Tibial nerve (tissue), 4 donors: ENCODE measurements at regions not wholly inside any gene's neighbourhood (a gene's known extent, or its start where the extent isn't known, plus 50 kb on each side); places are given as distances from the start of the nearest gene placed in this dataset.

Source experiments
- DNase-seq, 2 donors: peaks; one replicate each; pipeline ENCODE4 v3.0.0-alpha.2; 2019; ENCODE audit warnings: low spot score in 2 of 2
- H3K27ac ChIP-seq, 4 donors: fragments of 200-600 bp; sonication (generic) in 3 of 4; one replicate each; pipeline ENCODE4 v1.5.1; 2017 to 2019; ENCODE audit warnings: mild to moderate bottlenecking in 1 of 4
- H3K27me3 ChIP-seq, 2 donors: fragments of 200-600 bp; sonication (generic) in 1 of 2; one replicate each; pipeline versions ENCODE4 v1.5.1 to v1.6.0; 2017 to 2019
- H3K36me3 ChIP-seq, 3 donors: fragments of 200-600 bp; sonication (generic); one replicate each; pipeline ENCODE4 v1.5.1; 2018 to 2019
- H3K4me1 ChIP-seq, 4 donors: fragments of 200-600 bp; sonication (generic) in 3 of 4; one replicate each; pipeline ENCODE4 v1.5.1; 2017 to 2019
- H3K4me3 ChIP-seq, 4 donors: fragments of 200-600 bp; sonication (generic) in 3 of 4; one replicate each; pipeline ENCODE4 v1.5.1; 2017 to 2019; ENCODE audit warnings: mild to moderate bottlenecking in 1 of 4, moderate library complexity in 1 of 4
- H3K9me3 ChIP-seq, 4 donors: fragments of 200-600 bp; sonication (generic) in 3 of 4; one replicate each; pipeline ENCODE4 v1.5.1; 2017 to 2019
- CTCF ChIP-seq, 5 experiments: fragments of 200-600 bp in 3 of 5; fragments of 450-650 bp in 2 of 5; sonication (generic) in 3 of 5; IDR thresholded peaks; one replicate each; pipeline ENCODE4 v1.5.1; 2016 to 2019; ENCODE audit warnings: antibody characterized with exemption in 5 of 5, mild to moderate bottlenecking in 3 of 5, moderate library complexity in 2 of 5
- EP300 ChIP-seq, 2 donors: sonication (generic); formaldehyde crosslinking; IDR thresholded peaks; one replicate each; pipeline ENCODE4 v1.6.1; 2017; ENCODE audit warnings: antibody characterized with exemption in 2 of 2, mild to moderate bottlenecking in 1 of 2
- POLR2A ChIP-seq, 2 donors: fragments of 450-650 bp; IDR thresholded peaks; one replicate each; pipeline ENCODE4 v1.6.1; 2017; ENCODE audit warnings: antibody characterized with exemption in 2 of 2, mild to moderate bottlenecking in 2 of 2, moderate library complexity in 2 of 2
- WGBS, 2 donors: methylation state at CpG; one replicate each; pipeline ENCODE4 v1.1.5; 2018; 5-methylcytosine and 5-hydroxymethylcytosine counted together

- no peak overlapping the region for H3K27ac ChIP-seq
- WGBS, 2 donors, result 20 to 37% methylated on average over 1 of the region's 1 CpG
- TF ChIP-seq CTCF (IDR thresholded peaks at IDR 0.05), result no peak
- no peak for TF ChIP-seq POLR2A (IDR thresholded peaks at IDR 0.05)
- no peak for TF ChIP-seq EP300 (IDR thresholded peaks at IDR 0.05)
Measured at GRCh38 chr5:18216016-18216415, 581.8 kb downstream of the TAF11L14 start.

GRCh38 chr5:18216729-18217128 is 582.5 kb downstream of the TAF11L14 start:
- no peaks in the 10 kb centered on the region for H3K9me3 ChIP-seq
- 76 to 82% methylated on average over 3 of the region's 3 CpGs for WGBS, 2 donors
- TF ChIP-seq POLR2A (IDR thresholded peaks at IDR 0.05) (no peak), EP300 (IDR thresholded peaks at IDR 0.05) (no peak), CTCF (IDR thresholded peaks at IDR 0.05) (no peak)
- H3K4me3 ChIP-seq, result no peak overlapping the region
- no peak overlapping the region for H3K27ac ChIP-seq
- DNase-seq, result no peak
- H3K4me1 ChIP-seq, result no peaks in the 10 kb centered on the region
- no peaks in the 10 kb centered on the region for H3K27me3 ChIP-seq
- H3K36me3 ChIP-seq, result no peaks in the 10 kb centered on the region

More at GRCh38 chr5:18216016-18216415, 581.8 kb downstream of the TAF11L14 start:
- H3K27me3 ChIP-seq, result no peaks in the 10 kb centered on the region
- H3K36me3 ChIP-seq, result no peaks in the 10 kb centered on the region
- no peaks in the 10 kb centered on the region for H3K9me3 ChIP-seq
- no peak for DNase-seq
- no peak overlapping the region for H3K4me3 ChIP-seq
- no peaks in the 10 kb centered on the region for H3K4me1 ChIP-seq

- H3K27me3 ChIP-seq, result no peaks in the 10 kb centered on the region
- no peak overlapping the region for H3K4me3 ChIP-seq
- no peak for DNase-seq
- H3K27ac ChIP-seq, result no peak overlapping the region
- H3K36me3 ChIP-seq, result no peaks in the 10 kb centered on the region
- no peaks in the 10 kb centered on the region for H3K4me1 ChIP-seq
- WGBS, 2 donors, result 92 to 94% methylated on average over 1 of the region's 1 CpG
- no peaks in the 10 kb centered on the region for H3K9me3 ChIP-seq
- TF ChIP-seq EP300 (IDR thresholded peaks at IDR 0.05), result no peak
Measured at GRCh38 chr5:18219241-18219640, 585.0 kb downstream of the TAF11L14 start.

- Histone ChIP-seq H3K4me3 (no peak overlapping the region), H3K27ac (no peak overlapping the region), H3K27me3 (no peaks in the 10 kb centered on the region), H3K4me1 (no peaks in the 10 kb centered on the region), H3K36me3 (no peaks in the 10 kb centered on the region), H3K9me3 (no peaks in the 10 kb centered on the region)
- no peak for TF ChIP-seq EP300 (IDR thresholded peaks at IDR 0.05)
- no peak for TF ChIP-seq POLR2A (IDR thresholded peaks at IDR 0.05)
- TF ChIP-seq CTCF (IDR thresholded peaks at IDR 0.05), result no peak
- 78 to 88% methylated on average over 1 of the region's 1 CpG for WGBS, 2 donors
- no peak for DNase-seq
Measured at GRCh38 chr5:18220631-18221030, 586.4 kb downstream of the TAF11L14 start.

- H3K9me3 ChIP-seq, result no peaks in the 10 kb centered on the region
- no peak overlapping the region for H3K27ac ChIP-seq
- no peaks in the 10 kb centered on the region for H3K36me3 ChIP-seq
- H3K27me3 ChIP-seq, result no peaks in the 10 kb centered on the region
- TF ChIP-seq CTCF (IDR thresholded peaks at IDR 0.05) (no peak), EP300 (IDR thresholded peaks at IDR 0.05) (no peak), POLR2A (IDR thresholded peaks at IDR 0.05) (no peak)
- no peak for DNase-seq
- H3K4me3 ChIP-seq, result no peak overlapping the region
- no peaks in the 10 kb centered on the region for H3K4me1 ChIP-seq
Measured at GRCh38 chr5:18236386-18236785, 602.1 kb downstream of the TAF11L14 start.

GRCh38 chr5:18238321-18238720 is 604.1 kb downstream of the TAF11L14 start:
- no peak for DNase-seq
- H3K36me3 ChIP-seq, result no peaks in the 10 kb centered on the region
- H3K4me3 ChIP-seq, result no peak overlapping the region
- H3K27me3 ChIP-seq, result no peaks in the 10 kb centered on the region
- no peak for TF ChIP-seq CTCF (IDR thresholded peaks at IDR 0.05)
- TF ChIP-seq EP300 (IDR thresholded peaks at IDR 0.05), result no peak
- TF ChIP-seq POLR2A (IDR thresholded peaks at IDR 0.05), result no peak
- H3K4me1 ChIP-seq, result no peaks in the 10 kb centered on the region
- H3K9me3 ChIP-seq, result no peaks in the 10 kb centered on the region
- no peak overlapping the region for H3K27ac ChIP-seq
- WGBS, 2 donors, result 82 to 87% methylated on average over 2 of the region's 2 CpGs
